Thyroid gland (tissue), 4 donors: ENCODE measurements at regions not wholly inside any gene's neighbourhood (a gene's known extent, or its start where the extent isn't known, plus 50 kb on each side); places are given as distances from the start of the nearest gene placed in this dataset.

Experiments
- POLR2A ChIP-seq, 2 donors: fragments of 450-650 bp; IDR thresholded peaks; one replicate each; pipeline ENCODE4 v1.6.1; 2017; ENCODE audit warnings: antibody characterized with exemption in 2 of 2, mild to moderate bottlenecking in 2 of 2, moderate library complexity in 1 of 2
- TF ChIP-seq, protein P1 (sequence below), 6 experiments: fragments of 200-600 bp in 3 of 6; fragments of 450-650 bp in 3 of 6; sonication (generic) in 3 of 6; IDR thresholded peaks; one replicate each; pipeline ENCODE4 v1.5.1; 2016 to 2019; ENCODE audit warnings: antibody characterized with exemption in 6 of 6, mild to moderate bottlenecking in 2 of 6, inconsistent platforms in 1 of 6, moderate library complexity in 1 of 6

DNA sequence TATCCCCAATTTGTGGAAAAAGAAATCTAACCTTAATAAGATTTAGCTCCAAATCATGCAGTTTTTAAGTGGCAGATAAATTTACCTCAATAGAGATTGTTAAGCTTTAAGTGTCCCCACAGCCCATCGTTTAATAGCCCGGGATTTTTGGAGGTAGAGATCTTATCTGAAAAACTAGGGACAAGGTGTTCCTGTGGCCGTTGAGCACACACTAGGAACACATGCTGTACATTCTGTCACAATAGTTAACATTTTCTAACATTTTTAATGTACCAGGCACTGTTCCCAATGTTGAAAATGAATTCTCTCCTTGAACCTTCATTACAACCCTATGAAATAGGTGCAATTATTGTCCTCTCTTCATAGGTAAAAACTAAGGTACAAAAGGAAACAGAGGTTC lies 85.7 kb upstream of the PLD5 start:
- TF ChIP-seq, protein P1, sequence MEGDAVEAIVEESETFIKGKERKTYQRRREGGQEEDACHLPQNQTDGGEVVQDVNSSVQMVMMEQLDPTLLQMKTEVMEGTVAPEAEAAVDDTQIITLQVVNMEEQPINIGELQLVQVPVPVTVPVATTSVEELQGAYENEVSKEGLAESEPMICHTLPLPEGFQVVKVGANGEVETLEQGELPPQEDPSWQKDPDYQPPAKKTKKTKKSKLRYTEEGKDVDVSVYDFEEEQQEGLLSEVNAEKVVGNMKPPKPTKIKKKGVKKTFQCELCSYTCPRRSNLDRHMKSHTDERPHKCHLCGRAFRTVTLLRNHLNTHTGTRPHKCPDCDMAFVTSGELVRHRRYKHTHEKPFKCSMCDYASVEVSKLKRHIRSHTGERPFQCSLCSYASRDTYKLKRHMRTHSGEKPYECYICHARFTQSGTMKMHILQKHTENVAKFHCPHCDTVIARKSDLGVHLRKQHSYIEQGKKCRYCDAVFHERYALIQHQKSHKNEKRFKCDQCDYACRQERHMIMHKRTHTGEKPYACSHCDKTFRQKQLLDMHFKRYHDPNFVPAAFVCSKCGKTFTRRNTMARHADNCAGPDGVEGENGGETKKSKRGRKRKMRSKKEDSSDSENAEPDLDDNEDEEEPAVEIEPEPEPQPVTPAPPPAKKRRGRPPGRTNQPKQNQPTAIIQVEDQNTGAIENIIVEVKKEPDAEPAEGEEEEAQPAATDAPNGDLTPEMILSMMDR (IDR thresholded peaks at IDR 0.05) = no peak
- no peak for TF ChIP-seq POLR2A (IDR thresholded peaks at IDR 0.05)
